ENCODE measurements at regions not wholly inside any gene's neighbourhood (a gene's known extent, or its start where the extent isn't known, plus 50 kb on each side); places are given as distances from the start of the nearest gene placed in this dataset.

DNA sequence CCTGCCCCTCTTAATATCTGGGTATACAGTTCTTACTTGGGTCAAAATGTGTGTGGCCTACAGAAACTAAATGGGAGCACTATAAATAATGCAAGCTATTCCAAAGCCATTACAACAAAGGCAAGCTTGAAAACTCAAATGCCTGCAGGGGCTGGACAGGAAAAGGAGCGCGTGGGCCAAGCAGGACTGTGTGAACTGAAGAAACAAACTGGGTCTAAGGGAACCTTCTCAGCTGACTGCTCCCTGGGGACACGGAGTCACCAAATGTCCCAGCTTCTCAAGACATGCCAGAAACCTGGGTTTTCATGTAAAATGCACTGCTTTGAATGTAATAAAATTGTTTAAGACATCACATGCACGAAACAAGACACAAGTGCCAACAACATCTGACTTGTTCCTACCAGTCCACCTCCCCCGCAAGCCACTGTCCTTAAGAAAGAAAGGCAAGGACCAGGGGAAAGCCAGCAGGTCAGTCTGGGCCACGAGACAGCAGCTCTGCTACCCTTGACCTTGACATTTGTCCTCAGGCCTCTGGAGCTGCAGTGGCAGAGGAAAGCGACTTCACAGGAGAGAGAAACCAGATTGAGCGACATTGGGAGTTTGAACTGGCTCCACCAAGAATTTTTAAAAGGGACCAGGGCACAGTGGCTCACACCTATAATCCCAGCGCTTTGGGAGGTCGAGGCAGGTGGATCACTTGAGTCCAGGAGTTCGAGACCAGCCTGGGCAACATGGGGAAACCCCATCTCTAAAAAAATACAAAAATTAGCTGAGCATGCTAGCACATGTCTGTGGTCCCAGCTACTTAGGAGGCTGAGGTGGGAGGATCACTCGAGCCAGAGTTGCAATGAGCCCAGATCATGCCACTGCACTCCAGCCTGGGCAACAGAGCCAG lies 89.7 kb upstream of the SH3BP4 start:
- TF ChIP-seq, protein P1, sequence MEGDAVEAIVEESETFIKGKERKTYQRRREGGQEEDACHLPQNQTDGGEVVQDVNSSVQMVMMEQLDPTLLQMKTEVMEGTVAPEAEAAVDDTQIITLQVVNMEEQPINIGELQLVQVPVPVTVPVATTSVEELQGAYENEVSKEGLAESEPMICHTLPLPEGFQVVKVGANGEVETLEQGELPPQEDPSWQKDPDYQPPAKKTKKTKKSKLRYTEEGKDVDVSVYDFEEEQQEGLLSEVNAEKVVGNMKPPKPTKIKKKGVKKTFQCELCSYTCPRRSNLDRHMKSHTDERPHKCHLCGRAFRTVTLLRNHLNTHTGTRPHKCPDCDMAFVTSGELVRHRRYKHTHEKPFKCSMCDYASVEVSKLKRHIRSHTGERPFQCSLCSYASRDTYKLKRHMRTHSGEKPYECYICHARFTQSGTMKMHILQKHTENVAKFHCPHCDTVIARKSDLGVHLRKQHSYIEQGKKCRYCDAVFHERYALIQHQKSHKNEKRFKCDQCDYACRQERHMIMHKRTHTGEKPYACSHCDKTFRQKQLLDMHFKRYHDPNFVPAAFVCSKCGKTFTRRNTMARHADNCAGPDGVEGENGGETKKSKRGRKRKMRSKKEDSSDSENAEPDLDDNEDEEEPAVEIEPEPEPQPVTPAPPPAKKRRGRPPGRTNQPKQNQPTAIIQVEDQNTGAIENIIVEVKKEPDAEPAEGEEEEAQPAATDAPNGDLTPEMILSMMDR (conservative IDR thresholded peaks at IDR 0.05; ENCODE audit: low read length), result no peak
- no peak for TF ChIP-seq EZH2phosphoT487 (IDR thresholded peaks at IDR 0.05; ENCODE audit: borderline replicate concordance)

Data from Loucy (cell line).